GM21723 (cell line): ENCODE measurements at regions not wholly inside any gene's neighbourhood (a gene's known extent, or its start where the extent isn't known, plus 50 kb on each side); places are given as distances from the start of the nearest gene placed in this dataset.
A peak's percentile ranks its signal among the peaks of the same experiment; 100 is the strongest.
"Not testable (repeated sequence)": the region's sequence is repeated elsewhere in the genome, so short reads cannot be mapped to it uniquely, and the experiment has no call there.

Experiments used
- ATAC-seq: cut with Tn5 transposase; IDR thresholded peaks from one replicate; pipeline ENCODE4 v1.9.1; 2021; ENCODE audit warnings: mild to moderate bottlenecking, moderate library complexity; ENCODE audit not compliant: unreplicated experiment

DNA sequence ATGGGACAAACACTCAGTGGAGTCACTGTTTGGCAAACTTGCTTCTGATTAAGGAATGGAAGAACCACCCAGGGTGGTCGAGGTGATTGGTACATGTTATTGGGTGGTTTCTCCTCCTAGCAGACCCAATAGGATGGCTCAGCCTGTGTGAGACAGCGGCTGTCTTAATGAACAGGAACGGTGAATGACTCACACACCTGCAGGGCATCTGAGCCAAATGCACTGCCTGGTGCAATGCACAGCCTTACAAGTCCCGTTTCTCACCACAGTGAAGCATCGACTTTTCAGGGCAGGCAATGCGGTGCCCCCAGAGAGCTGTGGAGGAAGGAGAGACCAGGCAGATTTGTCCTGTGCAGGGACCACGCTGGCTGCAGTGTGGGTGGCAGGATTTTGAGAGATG lies 238.5 kb downstream of the FGF9 start:
- no peak for ATAC-seq

DNA sequence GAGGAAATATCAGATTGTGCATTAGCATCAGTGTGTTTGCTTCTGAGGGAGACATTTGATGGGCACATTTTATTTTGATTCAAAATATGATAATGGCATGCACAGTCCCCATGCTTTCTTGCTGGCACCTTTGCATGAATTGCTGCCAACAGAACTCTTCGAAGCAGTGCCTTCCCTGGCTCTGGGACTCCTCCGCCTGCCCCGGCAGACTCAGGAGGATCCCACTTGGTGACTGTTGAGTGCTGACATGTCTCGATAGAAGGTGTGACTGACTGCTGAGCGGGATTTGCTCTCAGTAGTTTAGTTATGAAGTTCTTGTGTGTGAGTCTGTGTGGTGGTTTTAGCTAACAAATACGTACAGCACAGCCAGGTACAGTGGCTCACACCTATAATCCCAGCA lies 239.7 kb downstream of the FGF9 start:
- no peak for ATAC-seq

DNA sequence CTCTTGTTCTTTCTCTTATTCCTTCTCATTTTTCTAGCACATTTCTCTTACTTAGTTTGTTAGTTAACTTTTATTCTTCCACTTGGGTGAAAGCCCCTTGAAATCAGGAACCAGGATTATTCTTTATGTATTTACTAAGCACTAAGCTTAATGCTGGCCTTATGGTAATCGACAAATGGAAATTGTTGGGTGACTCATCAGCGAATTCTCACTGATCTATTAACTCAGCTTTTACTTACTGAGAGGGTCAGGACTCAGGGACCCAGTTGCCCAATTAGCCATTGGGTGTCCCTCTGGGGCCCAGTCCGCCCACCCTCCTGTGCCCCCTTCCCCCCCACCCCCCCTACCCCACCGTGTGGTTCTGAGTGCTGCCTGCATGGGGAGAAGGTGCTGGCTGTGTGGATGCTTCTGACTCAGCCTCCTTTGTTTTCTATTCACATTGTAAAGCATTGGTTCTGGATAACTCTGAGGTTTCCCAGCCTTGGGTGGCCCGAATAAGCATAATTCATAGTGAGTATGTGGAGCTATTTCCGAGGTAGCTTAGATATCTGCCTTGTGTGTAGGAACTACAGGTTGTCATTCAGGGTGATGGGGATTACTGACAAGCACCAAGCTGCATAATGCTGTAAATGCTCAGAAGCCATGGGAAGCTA lies 240.9 kb downstream of the FGF9 start:
- no peak for ATAC-seq

DNA sequence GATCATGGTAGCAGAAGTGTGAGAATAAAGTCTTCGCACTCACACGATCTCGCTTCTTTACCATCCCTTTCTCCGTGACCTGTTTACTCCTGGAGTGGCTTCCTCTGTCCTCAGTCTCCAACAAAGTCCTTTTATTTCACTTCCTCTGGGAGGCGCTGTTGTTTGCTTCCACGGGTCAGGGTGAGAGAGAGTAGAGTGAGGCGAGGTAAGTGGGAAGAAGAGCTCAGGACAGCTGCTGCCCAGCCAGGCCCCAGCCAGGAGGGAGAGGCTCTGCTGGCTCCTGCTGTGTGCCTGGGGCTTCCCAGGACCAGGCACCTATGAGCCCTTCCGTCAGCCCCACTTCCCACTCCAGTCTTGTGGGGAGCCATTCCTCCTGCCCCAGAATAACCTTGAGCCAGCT lies 242.1 kb downstream of the FGF9 start:
- no peak for ATAC-seq

DNA sequence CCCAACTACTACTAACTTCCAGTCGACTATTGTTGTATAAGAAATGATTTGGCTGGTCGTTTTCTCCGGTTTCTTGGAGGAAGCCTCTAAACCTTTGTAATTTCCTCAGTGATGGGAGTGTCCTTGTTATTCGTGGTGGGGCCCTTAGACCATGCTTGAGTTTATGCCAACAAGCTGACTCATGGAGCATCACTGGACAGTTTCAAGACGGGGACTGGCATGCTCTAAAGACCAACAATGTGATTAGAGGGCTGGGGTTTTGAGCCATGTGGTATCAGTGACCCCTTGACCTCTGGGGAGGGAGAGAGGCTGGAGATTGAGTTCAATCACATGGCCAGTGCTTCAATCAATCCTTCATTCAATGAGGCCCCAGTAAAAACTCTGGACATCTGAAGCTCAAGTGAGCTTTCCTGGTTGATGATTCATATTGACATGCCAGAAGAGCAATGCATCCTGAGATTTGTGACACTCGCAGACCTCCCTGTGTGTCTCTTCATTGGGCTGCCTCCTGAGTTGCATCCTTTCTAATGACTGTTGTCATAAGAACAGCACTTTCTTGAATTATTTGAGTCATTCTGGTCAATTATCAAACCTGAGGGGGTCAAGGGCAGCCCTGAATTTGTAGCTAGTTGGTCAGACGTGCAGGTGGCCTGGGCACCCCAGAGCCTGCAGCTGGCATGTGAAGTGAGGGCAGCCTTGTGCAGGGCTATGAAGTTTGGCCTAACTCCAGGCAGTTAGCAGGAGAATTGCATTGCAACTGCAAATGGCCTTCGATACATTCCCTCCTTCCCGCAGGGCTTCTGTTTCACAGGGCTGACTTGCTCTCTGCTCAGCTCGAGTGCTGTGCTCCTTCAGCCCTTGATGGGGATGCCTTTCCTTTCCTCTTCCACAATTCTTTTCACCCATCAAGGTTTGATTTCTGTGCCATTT lies 246.5 kb downstream of the FGF9 start:
- ATAC-seq, result no peak

DNA sequence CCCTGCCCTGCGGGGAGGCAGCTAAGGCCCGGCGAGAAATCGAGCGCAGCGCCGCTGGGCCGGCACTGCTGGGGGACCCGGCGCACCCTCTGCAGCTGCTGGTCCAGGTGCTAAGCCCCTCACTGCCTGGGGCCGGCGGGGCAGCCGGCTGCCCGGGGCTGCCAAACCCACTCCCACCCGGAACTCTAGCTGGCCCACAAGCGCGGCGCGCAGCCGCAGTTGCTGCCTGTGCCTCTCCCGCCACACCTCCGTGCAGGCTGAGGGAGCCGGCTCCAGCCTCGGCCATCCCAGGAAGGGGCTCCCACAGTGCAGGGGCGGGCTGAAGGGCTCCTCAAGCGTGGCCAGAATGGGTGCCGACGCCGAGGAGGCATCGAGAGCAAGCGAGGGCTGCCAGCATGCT lies 249.9 kb downstream of the FGF9 start:
- ATAC-seq, result not testable (repeated sequence)

DNA sequence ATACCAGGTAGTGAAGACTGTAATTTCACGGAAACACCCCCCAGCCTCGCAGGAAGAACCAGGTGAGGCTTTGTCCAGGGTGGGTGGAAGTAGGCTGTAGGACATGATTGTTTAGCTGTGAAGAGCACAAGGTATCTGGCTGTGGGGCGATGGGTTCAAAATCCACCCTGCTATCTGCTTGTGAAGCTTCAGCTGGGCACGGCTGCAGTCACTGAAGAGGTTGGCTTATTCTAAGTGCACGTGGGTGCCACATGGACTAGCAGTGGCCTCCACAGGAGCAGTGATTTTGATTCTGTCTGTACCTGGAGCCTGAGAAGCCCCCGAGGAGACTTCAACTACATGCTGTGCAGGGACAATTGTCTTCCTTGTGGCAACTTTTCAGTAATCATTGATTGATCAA lies 254.1 kb downstream of the FGF9 start:
- ATAC-seq, result no peak

DNA sequence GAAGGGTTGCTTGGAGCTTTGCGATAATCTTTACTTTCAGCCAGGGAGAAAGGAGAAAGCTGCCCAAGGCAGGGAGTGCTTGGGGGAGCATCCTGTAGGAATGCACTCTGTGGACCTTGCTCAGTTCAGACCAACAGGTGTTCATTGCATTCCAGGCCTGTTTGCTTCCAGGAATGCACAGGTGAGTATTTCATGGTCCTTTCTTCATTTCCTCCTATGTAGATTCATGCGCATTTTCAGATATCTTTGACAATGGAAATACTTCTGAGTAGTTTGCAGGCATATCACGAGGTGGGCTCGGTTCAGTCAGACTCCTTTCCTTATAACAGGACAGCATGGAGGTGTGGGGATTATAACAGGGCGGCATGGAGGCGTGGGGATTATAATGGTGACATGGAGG lies 254.8 kb downstream of the FGF9 start:
- no peak for ATAC-seq

DNA sequence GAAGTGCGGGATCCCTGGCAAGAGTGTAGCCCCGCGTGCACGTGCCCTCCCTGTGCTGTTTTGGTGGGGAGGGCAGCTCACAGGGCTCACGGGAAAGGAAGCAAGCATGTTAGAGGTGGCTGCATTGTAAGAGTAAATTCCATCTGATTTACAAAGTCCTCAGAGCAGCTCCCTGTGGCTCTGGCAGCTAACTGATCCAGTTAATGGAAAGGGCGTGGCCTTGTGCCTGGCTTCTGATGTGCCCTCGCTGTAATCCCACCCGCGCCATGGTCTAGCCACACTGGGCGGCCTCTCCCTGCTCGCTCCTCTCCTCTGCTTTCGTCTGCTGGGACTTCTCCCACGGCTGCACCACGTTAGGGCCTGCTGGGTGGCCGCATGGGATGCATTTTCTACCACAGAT lies 258.5 kb downstream of the FGF9 start:
- ATAC-seq, result no peak

DNA sequence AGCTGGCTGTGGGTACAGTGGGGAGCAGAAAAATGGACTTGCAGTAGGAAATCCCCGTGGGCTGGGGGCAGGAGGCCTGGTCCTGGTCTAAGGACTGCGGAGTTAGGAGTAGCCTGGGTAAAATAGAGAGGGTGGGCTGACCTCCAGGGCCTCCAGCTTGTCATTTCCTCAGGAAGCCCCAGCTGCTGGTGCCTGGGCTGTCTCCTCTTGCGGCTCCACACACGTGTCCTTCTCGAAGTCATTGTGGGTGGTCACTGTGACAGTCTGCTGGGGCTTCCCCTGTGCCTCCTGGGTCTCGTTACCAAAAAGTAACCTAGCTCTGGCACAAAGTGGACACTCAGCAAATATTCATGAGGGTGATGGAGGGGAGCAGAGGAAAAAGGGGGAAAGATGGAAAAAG lies 259.7 kb downstream of the FGF9 start:
- no peak for ATAC-seq

DNA sequence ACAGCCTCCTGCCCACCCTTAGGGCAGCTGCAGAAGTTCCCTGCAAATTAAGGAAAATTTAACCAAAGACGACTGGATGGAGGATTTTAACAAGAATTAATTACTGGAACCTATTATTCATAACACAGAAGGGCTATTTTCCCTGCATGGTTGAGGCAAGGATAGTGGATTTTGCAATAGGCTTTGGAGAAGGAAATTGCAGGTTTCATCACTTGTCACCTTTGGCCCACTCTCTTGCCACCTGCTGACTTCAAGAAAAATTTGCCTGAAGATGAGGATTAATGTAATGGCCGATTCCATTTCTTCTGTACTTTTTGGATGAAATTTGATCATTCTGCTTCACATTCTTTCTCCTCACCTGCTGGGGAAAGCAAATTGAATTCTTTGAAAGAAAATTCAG lies 261.7 kb downstream of the FGF9 start:
- ATAC-seq, result no peak

DNA sequence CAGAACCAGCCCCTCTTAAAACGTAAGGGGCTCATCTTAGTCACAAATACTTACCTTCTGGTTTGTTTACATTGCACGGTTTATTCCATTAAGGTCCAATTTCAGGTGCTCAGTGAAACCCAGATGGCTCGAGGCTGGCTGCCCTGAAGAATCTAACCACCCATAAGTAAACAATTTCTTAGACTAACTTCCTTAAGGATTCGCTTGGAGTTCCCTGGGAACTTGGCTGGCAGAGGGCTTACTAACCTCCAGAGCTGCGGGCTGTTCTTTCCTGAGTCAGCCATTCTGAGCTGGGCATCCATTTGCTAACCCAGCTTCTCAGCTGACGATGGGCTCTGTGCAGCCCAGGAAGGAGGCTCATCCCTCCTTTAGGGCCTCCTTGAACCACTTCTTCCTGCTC lies 262.1 kb downstream of the FGF9 start:
- ATAC-seq, result no peak

DNA sequence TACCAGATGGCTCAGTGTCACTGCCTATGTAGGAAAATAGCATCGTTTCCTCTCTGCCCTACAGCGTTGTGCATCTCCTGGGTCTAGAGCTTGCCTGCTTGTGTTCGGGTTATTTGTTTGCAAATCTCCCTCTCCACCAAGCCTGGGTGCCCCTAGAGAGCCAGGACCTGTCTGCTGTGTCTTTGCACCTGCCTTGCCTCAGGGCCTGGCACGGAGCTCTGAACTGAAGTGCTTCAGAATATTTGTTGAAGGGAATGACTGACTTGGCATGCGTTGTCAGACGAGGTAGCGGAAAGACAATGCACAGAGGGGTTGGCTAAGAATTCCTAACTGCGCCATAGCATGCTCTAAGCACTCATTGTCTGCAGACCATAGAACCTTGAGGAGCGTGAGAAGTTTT lies 263.4 kb downstream of the FGF9 start:
- no peak for ATAC-seq

DNA sequence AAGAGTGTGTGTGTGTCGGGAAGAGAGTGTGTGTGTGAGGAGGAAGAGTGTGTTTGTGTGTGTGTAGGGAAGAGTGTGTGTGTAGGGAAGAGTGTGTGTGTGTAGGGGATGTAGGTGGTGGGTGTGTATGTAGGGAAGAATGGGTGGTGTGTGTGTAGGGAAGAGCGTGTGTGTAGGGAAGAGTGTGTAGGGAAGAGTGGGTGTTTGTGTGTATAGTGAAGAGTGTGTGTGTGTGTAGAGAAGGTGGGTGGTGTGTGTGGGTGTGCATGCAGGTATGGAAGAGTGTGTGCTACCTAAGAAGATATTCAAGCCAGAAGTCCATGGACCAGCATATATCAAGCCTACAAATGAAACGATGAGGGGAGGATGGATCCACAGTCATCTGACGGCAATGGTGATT lies 265.8 kb downstream of the FGF9 start:
- no peak for ATAC-seq

DNA sequence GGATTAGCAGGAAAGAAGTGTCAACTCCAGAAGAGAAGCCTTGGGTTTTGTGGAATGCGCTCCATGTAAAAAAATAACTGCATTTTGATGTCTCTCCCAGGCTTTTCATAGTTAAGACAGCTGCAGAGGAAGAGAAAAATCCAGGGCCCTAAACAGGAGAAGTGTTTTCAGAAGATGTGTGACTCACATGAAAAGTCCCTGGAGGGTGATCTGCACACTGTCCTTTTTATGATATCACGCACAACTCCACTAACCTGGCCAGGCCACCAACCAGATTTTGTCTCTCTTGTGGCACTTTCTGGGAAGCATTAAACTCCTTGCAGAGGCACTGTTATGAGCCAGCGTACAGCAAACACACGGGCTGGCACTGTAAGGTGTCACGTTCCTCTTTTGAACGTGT lies 267.3 kb downstream of the FGF9 start:
- ATAC-seq, result no peak

DNA sequence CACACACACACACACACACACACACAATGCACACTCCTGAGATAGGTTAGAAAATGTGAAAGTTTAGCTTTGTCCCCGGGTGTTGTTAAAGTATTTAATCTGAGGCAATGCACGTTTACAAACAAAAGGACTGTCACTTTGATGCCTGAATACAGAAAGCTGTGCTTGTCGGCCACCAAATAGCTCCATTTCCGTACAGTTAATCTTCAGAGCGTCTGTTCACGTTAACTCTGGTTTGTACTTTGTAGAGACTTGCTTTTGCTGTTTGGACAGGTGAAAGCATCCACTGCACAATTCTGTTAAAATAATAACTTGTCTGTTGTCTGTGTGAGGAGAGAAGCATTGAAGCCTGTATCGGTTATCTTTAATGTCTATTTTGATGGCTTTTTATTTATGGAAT lies 267.8 kb downstream of the FGF9 start:
- no peak for ATAC-seq

DNA sequence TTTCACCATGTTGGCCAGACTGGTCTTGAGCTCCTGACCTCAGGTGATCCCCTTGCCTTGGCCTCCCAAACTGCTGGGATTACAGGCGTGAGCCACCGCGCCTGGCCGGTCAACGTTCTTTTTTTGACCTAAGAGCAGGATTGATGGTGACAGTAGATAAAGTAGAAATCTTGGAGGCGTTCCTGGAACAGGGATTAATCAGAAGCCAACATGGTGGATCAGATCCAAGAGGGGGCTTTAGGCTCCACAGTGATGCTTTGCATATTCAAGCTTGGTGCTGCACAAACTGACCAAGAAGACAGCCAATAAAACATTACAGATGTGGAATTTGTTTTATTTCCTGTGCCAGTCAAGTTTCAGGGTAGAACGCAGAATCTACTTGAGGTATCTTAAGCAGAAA lies 271.2 kb downstream of the FGF9 start:
- no peak for ATAC-seq

DNA sequence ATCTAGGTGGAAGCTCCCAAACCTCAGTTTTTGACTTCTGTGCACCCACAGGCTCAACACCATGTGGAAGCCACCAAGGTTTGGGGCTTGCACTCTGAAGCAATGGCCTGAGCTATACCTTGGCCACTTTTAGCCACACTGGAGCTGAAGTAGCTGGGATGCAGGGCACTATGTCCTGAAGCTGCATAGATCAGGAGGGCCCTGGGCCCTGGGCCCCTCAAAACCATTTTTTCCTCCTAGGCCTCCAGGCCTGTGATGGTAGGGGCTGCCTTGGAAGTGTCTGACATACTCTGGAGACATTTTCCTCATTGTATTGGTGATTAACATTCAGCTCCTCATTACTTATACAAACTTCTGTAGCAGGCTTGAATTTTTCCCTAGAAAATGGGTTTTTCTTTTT lies 273.7 kb downstream of the FGF9 start:
- no peak for ATAC-seq

DNA sequence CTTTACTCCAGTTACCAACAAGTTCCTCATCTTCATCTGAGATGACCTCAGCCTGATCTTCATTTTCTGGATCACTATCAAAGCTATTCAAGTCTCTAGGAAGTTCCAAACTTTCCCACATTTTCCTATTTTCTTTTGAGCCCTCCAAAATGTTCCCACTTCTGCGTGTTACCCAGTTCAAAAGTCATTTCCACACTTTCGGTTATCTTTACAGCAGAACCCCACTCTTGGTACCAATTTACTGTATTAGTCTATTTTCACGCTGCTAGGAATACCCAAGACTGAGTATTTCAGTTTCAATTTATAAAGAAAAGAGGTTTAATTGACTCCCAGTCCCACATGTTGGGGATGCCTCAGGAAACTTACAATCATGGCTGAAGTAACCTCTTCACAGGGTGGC lies 274.3 kb downstream of the FGF9 start:
- ATAC-seq, result no peak

DNA sequence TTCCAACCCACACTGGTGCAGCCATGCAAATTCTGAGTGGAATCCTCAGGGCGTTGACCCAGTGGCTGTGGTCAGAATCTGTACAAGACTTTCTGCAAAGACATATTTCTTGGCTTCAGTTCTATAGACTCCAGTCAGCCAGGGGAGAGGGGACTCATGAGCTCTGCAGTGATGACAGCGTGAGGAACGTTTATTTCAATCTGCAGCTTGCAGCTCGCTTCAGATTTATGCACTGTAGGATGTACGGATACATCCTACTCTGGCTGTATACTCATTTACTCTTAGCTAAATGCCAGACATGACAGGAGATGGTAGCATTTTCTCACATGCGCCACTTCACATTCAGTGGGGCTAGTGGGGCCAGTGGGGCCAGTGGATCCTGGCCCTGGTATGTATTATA lies 276.1 kb downstream of the FGF9 start:
- no peak for ATAC-seq

DNA sequence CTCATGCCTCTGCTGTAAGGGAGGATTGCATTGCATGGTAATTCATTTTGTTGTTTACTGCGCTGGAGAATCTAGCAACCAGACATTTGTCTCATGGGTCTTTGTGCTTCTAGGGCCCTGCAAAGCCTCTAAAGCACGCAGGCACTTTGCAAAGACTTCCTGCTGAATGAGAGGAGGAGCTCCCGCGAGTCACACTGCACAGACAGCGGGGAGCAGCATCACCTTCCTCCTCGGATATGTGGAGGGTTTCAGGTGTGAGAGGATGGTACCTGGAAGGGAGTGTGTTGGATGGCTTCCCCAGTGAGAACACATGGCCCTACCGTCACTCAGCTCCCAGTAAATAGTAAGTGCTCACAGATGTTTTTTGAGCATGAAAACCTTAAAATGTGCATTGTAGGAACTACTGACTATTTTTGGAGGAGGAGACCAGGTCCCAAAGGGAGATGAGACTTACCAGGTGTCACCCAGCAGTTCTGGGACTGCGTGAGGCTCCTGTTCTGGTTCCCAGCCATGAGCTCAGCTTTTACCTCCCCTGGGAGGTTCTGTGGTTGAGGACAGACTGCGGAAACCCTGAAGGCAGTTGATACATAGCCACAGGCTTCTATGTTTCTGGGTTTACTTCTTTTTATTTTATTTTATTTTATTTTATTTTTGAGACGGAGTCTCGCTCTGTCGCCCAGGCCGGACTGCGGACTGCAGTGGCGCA lies 278.0 kb downstream of the FGF9 start:
- peak; percentile 73 for ATAC-seq
